Psoas muscle (tissue), 7 donors: ENCODE measurements at regions not wholly inside any gene's neighbourhood (a gene's known extent, or its start where the extent isn't known, plus 50 kb on each side); places are given as distances from the start of the nearest gene placed in this dataset.
A peak's percentile ranks its signal among the peaks of the same experiment; 100 is the strongest.
"Not testable (repeated sequence)": the region's sequence is repeated elsewhere in the genome, so short reads cannot be mapped to it uniquely, and the experiment has no call there.

ENCODE experiments used
- ATAC-seq, 4 donors: fragments of 200-7000 bp; cut with Tn5 transposase; one replicate each; pipeline ENCODE4 v1.9.1; 2020; ENCODE audit warnings: moderate library complexity in 3 of 4, mild to moderate bottlenecking in 2 of 4
- DNase-seq, 2 donors: peaks; one replicate each; pipeline ENCODE4 v3.0.0-alpha.2; 2020
- H3K27ac ChIP-seq: fragments of 200-600 bp; one replicate; pipeline ENCODE4 v1.8.0; 2022
- H3K27me3 ChIP-seq, 3 donors: fragments of 200-600 bp in 1 of 3; one replicate each; pipeline versions ENCODE4 v1.6.1 to v1.8.0; 2013 to 2022; ENCODE audit warnings: low read length in 2 of 3, mild to moderate bottlenecking in 2 of 3, moderate library complexity in 1 of 3; ENCODE audit not compliant: insufficient read depth in 3 of 3
- H3K36me3 ChIP-seq, 2 donors: fragments of 200-600 bp in 1 of 2; one replicate each; pipeline versions ENCODE4 v1.6.1 to v1.8.0; 2013 to 2022; ENCODE audit warnings: low read depth in 1 of 2, mild to moderate bottlenecking in 1 of 2, moderate library complexity in 1 of 2; ENCODE audit not compliant: insufficient read depth in 1 of 2
- H3K4me1 ChIP-seq: fragments of 200-600 bp; one replicate; pipeline ENCODE4 v1.8.0; 2022
- H3K4me3 ChIP-seq: fragments of 200-600 bp; one replicate; pipeline ENCODE4 v1.8.0; 2022; ENCODE audit warnings: mild to moderate bottlenecking
- H3K9me3 ChIP-seq: fragments of 200-600 bp; one replicate; pipeline ENCODE4 v1.8.0; 2022
- WGBS, 3 donors: extraction: QIAGEN DNeasy Blood & Tissue Kit; methylation state at CpG; one replicate each; pipeline versions ENCODE4 v1.1.6 to v1.1.7; 2013; 5-methylcytosine and 5-hydroxymethylcytosine counted together
- intact Hi-C, 2 donors: fragments of 100-400 bp; cut with DNase I; formaldehyde crosslinking; loops; one replicate each; pipeline versions ENCODE4 v1.11.0 to v1.14.2; 2022
- TF ChIP-seq, protein P1 (sequence below): fragments of 200-600 bp; IDR thresholded peaks from one replicate; pipeline ENCODE4 v1.8.0; 2022; ENCODE audit warnings: antibody characterized with exemption
- donor health status: healthy with polysubstance abuse.
- donor health status: DM: no; HTN: no; CAD: no; lungs with moderate emphysema.
- donor health status: Bipolar disorder and iron deficiency.
- donor health status: healthy.
- donor health status: DM: yes; HTN: yes; CAD: no.
- donor health status: DM: no; HTN: no; CAD: no.
- donor health status: DM: yes; HTN: yes; CAD: no.

- WGBS, 3 donors: 69 to 82% (median 71%) methylated on average over 4 of the region's 4 CpGs
- intact Hi-C loops: no loop called here
- Histone ChIP-seq H3K27me3 (no peaks in the 10 kb centered on the region), H3K4me3 (no peak overlapping the region), H3K27ac (no peak overlapping the region), H3K9me3 (no peaks in the 10 kb centered on the region), H3K36me3 (no peaks in the 10 kb centered on the region), H3K4me1 (no peaks in the 10 kb centered on the region)
- DNase-seq (no peak), ATAC-seq (no peak)
- TF ChIP-seq, protein P1, sequence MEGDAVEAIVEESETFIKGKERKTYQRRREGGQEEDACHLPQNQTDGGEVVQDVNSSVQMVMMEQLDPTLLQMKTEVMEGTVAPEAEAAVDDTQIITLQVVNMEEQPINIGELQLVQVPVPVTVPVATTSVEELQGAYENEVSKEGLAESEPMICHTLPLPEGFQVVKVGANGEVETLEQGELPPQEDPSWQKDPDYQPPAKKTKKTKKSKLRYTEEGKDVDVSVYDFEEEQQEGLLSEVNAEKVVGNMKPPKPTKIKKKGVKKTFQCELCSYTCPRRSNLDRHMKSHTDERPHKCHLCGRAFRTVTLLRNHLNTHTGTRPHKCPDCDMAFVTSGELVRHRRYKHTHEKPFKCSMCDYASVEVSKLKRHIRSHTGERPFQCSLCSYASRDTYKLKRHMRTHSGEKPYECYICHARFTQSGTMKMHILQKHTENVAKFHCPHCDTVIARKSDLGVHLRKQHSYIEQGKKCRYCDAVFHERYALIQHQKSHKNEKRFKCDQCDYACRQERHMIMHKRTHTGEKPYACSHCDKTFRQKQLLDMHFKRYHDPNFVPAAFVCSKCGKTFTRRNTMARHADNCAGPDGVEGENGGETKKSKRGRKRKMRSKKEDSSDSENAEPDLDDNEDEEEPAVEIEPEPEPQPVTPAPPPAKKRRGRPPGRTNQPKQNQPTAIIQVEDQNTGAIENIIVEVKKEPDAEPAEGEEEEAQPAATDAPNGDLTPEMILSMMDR: no peak
These were observed 143.3 kb downstream of the KLRB1 start for GRCh38 chr12:9464408-9464807.

- 33 to 40% (median 34%) methylated on average over 4 of the region's 4 CpGs for WGBS, 3 donors
These were observed 152.2 kb downstream of the KLRB1 start for GRCh38 chr12:9455516-9455915.

GRCh38 chr12:9454021-9454420, 153.7 kb downstream of the KLRB1 start:
- not testable (repeated sequence) for ATAC-seq
- WGBS, 3 donors: 94 to 96% (median 95%) methylated on average over 2 of the region's 2 CpGs

More at GRCh38 chr12:9455516-9455915, 152.2 kb downstream of the KLRB1 start:
- H3K27ac ChIP-seq, H3K9me3 ChIP-seq, H3K4me1 ChIP-seq, H3K36me3 ChIP-seq, DNase-seq, H3K4me3 ChIP-seq, intact Hi-C loops, H3K27me3 ChIP-seq, ATAC-seq: not testable (repeated sequence)

GRCh38 chr12:9450127-9450567, 157.6 kb downstream of the KLRB1 start:
- not testable (repeated sequence) for H3K9me3 ChIP-seq, DNase-seq, H3K4me3 ChIP-seq, H3K27ac ChIP-seq, H3K27me3 ChIP-seq, ATAC-seq, H3K4me1 ChIP-seq, H3K36me3 ChIP-seq
- intact Hi-C loops: loop anchor here in 1 of 2 donors (5.0 kb wide), 1 partner anchor 73 kb away; no protein-coding TSS in a partner anchor
- WGBS, 3 donors: 75 to 91% (median 90%) methylated on average over 17 to 19 of the region's 20 CpGs

More at GRCh38 chr12:9454021-9454420, 153.7 kb downstream of the KLRB1 start:
- not testable (repeated sequence) for DNase-seq, H3K36me3 ChIP-seq, H3K9me3 ChIP-seq, H3K27me3 ChIP-seq, H3K4me1 ChIP-seq, H3K4me3 ChIP-seq, H3K27ac ChIP-seq
- intact Hi-C loops: loop anchor here in 1 of 2 donors (5.0 kb wide), 1 partner anchor 77 kb away; no protein-coding TSS in a partner anchor

- not testable (repeated sequence) for H3K27me3 ChIP-seq, H3K4me3 ChIP-seq, DNase-seq, H3K9me3 ChIP-seq, ATAC-seq, H3K27ac ChIP-seq, H3K36me3 ChIP-seq, H3K4me1 ChIP-seq
- intact Hi-C loops: loop anchor here in 1 of 2 donors (5.0 kb wide), 1 partner anchor 72 kb away; no protein-coding TSS in a partner anchor
- 88 to 92% (median 90%) methylated on average over 9 of the region's 9 CpGs for whole genome bisulfite sequencing, 3 donors
These were observed 158.0 kb downstream of the KLRB1 start for GRCh38 chr12:9449657-9450126.

- no peak for DNase-seq
- TF ChIP-seq, protein P1: no peak
- no peaks in the 10 kb centered on the region for H3K9me3 ChIP-seq
- H3K4me1 ChIP-seq: no peaks in the 10 kb centered on the region
- ATAC-seq: no peak
- intact Hi-C loops: no loop called here
- no peaks in the 10 kb centered on the region for H3K27me3 ChIP-seq
- no peak overlapping the region for H3K4me3 ChIP-seq
- 68 to 82% (median 68%) methylated on average over 6 of the region's 6 CpGs for WGBS, 3 donors
- no peak overlapping the region for H3K27ac ChIP-seq
- H3K36me3 ChIP-seq: no peaks in the 10 kb centered on the region
These were observed 158.5 kb downstream of the KLRB1 start for GRCh38 chr12:9449181-9449580.

DNA sequence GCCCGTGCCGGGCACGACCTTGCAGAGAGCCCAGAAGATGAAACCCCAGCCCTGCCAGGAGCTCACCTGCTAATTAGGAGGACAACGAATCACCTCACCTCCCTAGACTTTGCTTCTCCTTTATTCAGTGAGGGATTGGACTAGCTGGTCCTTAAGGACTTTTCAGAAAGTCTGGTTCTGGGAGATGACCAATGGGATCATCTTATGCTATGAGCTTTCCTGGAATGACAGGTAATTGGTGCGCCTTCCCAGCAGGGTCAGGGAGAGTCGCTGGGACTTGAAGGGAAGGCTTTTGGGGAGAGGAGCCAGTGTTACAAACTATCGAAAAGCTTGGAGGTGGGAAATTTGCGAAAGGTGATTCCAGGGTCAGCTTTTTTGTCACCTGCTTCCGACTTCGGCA, 159.1 kb downstream of the KLRB1 start:
- ATAC-seq: peak in 1 of 4 donors; percentile 9
- peak overlapping the region; percentile 71 for H3K4me3 ChIP-seq
- H3K36me3 ChIP-seq, H3K27me3 ChIP-seq, DNase-seq, H3K9me3 ChIP-seq, H3K4me1 ChIP-seq, H3K27ac ChIP-seq, intact Hi-C loops: not testable (repeated sequence)
- 30 to 58% (median 40%) methylated on average over 6 to 8 of the region's 10 CpGs for WGBS, 3 donors

GRCh38 chr12:9447791-9448614, 159.7 kb downstream of the KLRB1 start:
- DNase-seq: peak; percentile 89 to 93
- WGBS, 3 donors: 0% methylated on average over 61 of the region's 61 CpGs

GRCh38 chr12:9446883-9447761, 160.6 kb downstream of the KLRB1 start:
- H3K27me3 ChIP-seq, H3K4me1 ChIP-seq, H3K4me3 ChIP-seq, H3K9me3 ChIP-seq, H3K36me3 ChIP-seq, H3K27ac ChIP-seq, DNase-seq, intact Hi-C loops: not testable (repeated sequence)
- WGBS, 3 donors: 19 to 23% (median 21%) methylated on average over 16 of the region's 20 CpGs
- ATAC-seq: peak; percentile 24 to 56 (median 41)

More at GRCh38 chr12:9447791-9448614, 159.7 kb downstream of the KLRB1 start:
- H3K4me1 ChIP-seq, H3K9me3 ChIP-seq, H3K27ac ChIP-seq, H3K27me3 ChIP-seq, H3K36me3 ChIP-seq, intact Hi-C loops: not testable (repeated sequence)
- peak overlapping the region; percentile 71 for H3K4me3 ChIP-seq
- ATAC-seq: peak; percentile 87 to 98 (median 89)
